ENCODE measurements at regions not wholly inside any gene's neighbourhood (a gene's known extent, or its start where the extent isn't known, plus 50 kb on each side); places are given as distances from the start of the nearest gene placed in this dataset.

DNA sequence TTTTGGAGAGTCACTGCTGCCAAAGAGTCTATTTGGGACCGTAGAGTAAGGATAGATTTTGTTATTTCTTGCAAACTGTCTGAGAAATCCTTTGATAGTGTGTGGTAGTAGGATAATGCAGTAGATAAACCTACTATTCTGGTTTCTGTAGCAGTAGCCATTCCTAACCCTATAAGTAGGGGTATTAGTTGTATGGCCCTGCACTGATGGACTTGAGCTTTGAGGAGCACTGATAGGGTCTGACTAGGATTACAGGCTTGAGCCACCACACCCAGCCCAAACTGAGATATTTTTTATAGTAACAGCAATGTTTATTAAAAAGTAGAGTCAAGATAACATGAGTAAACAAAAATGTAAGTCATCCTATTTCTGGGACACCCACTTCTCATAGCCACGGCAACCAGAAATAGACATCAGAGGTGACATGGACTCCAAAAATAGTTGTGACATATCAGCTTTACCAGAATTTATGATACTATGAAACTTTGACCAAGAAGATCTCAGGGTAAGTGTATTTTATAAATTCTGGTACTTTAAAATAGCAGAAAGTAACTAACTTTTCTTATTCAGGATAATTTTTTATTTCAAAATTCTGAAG lies 479.1 kb downstream of the SUCLA2 start:
- Mint-ChIP-seq H3K4me1 (no peaks in the 10 kb centered on the region), H3K27ac (no peak overlapping the region)
- no peak for DNase-seq

DNA sequence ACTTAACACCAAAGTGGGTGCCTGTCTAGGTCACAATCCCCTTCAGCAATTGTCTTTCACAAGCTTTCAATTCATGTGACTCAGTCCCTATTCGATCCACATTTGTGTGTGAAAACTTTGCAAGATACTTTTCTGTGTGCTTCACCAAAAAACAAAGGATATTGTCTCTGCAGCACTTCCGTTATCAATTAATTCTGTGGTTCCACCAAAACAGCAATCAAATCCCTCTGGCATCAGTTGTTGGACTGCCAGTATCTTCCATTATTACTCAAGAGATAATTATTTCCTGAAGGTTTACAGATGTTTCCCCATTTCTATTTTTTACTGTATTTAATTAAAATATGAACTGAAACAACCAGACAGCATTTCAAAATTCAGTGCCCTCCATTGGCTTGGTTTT lies 481.4 kb downstream of the SUCLA2 start:
- H3K27ac Mint-ChIP-seq: no peak overlapping the region
- H3K9me3 Mint-ChIP-seq: peaks cover 22% of the 10 kb centered on the region
- TF ChIP-seq, protein P1, sequence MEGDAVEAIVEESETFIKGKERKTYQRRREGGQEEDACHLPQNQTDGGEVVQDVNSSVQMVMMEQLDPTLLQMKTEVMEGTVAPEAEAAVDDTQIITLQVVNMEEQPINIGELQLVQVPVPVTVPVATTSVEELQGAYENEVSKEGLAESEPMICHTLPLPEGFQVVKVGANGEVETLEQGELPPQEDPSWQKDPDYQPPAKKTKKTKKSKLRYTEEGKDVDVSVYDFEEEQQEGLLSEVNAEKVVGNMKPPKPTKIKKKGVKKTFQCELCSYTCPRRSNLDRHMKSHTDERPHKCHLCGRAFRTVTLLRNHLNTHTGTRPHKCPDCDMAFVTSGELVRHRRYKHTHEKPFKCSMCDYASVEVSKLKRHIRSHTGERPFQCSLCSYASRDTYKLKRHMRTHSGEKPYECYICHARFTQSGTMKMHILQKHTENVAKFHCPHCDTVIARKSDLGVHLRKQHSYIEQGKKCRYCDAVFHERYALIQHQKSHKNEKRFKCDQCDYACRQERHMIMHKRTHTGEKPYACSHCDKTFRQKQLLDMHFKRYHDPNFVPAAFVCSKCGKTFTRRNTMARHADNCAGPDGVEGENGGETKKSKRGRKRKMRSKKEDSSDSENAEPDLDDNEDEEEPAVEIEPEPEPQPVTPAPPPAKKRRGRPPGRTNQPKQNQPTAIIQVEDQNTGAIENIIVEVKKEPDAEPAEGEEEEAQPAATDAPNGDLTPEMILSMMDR (IDR thresholded peaks at IDR 0.05): no peak
- DNase-seq: no peak
- H3K36me3 Mint-ChIP-seq (ENCODE audit: low read depth): peaks cover 7% of the 10 kb centered on the region
- no peak overlapping the region for H3K4me3 Mint-ChIP-seq
- no peaks in the 10 kb centered on the region for H3K4me1 Mint-ChIP-seq
- H3K27me3 Mint-ChIP-seq (ENCODE audit: low read depth, poor library complexity): peaks cover 8% of the 10 kb centered on the region

More for the DNA sequence above, 479.1 kb downstream of the SUCLA2 start:
- Mint-ChIP-seq H3K4me3 (no peak overlapping the region), H3K9me3 (peaks cover 6% of the 10 kb centered on the region), H3K27me3 (ENCODE audit: low read depth, poor library complexity) (peaks cover 5% of the 10 kb centered on the region), H3K36me3 (ENCODE audit: low read depth) (no peaks in the 10 kb centered on the region)
- TF ChIP-seq, protein P1 (IDR thresholded peaks at IDR 0.05): no peak

DNA sequence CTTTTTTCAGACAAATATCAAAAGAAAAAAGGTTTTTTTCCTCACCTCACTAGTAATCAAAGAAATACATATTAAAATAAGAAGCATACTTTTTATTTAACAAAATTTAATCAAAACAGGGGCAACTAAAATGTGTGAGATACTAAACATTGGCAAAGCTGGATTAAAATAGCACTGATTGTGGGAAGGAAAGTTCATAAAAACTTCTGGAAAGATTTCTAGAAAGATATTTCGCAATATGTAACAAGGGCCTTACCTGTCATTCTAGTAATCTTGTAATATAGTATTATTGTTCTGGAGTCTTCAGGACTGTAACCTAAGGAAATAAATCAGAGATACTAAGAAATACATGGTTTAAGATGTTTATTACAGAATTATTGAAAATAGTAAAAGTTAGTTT lies 482.5 kb downstream of the SUCLA2 start:
- Mint-ChIP-seq H3K27ac (no peak overlapping the region), H3K27me3 (ENCODE audit: low read depth, poor library complexity) (peaks cover 12% of the 10 kb centered on the region), H3K9me3 (peaks cover 30% of the 10 kb centered on the region), H3K4me3 (no peak overlapping the region), H3K4me1 (no peaks in the 10 kb centered on the region), H3K36me3 (ENCODE audit: low read depth) (peaks cover 7% of the 10 kb centered on the region)
- TF ChIP-seq, protein P1 (IDR thresholded peaks at IDR 0.05): no peak
- no peak for DNase-seq

DNA sequence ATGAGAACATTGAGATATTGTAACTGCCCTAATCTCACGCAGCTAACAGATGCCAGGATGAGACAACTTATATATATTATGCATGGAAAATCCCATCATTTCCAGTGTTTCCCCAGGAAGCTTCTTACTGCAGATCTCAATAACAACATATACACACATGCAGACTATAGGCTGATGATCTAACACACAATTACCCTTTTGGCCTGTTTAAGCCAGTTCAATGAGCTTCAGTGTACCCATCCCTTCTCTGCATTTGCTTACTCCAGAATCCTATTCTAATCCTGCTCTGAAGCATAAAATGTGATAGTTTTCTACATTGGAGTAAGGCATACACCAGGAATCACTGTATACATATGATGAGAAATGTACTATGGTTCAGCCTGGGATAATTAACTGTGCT lies 489.4 kb downstream of the SUCLA2 start:
- Mint-ChIP-seq H3K36me3 (ENCODE audit: low read depth) (peaks cover 7% of the 10 kb centered on the region), H3K4me3 (no peak overlapping the region), H3K27ac (no peak overlapping the region), H3K4me1 (no peaks in the 10 kb centered on the region), H3K9me3 (peaks cover 24% of the 10 kb centered on the region), H3K27me3 (ENCODE audit: low read depth, poor library complexity) (peaks cover 4% of the 10 kb centered on the region)
- TF ChIP-seq, protein P1 (IDR thresholded peaks at IDR 0.05): no peak
- DNase-seq: no peak

DNA sequence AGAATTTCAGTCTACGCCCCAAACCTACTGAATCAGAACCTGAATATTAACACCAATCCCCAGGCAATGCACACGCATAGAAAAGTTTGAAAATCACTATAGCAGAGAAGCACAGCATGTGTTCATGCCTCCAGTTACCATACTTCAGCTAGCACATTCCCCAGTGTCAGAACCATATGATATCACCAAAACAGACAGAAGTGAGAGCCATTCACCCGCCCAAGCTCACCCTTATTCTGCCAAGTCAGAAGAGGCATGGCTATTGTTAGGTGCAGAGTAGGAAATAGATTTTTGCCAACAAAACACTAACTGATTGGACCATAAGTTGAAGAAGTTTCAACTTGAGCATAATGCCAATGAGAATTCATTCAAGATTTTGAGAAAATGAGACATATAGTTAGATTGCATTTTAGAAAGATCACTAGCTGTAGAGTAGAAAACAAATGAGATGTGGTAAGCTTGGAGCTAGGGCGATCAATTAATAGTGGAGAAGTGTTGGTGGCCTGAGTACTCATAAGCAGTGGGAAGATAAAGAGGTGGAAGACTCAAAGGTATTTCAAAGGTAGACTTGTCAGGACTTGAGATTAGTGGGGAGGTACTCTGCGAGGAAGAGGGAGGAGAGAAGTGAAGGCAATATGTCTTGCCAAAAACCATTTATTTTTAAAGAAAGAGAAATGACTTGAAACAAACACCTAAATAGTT lies 492.4 kb downstream of the SUCLA2 start:
- no peak for DNase-seq
- Mint-ChIP-seq H3K27me3 (ENCODE audit: low read depth, poor library complexity) (no peaks in the 10 kb centered on the region), H3K9me3 (no peaks in the 10 kb centered on the region), H3K4me3 (no peak overlapping the region), H3K4me1 (no peaks in the 10 kb centered on the region), H3K36me3 (ENCODE audit: low read depth) (no peaks in the 10 kb centered on the region), H3K27ac (no peak overlapping the region)
- TF ChIP-seq, protein P1 (IDR thresholded peaks at IDR 0.05): no peak

DNA sequence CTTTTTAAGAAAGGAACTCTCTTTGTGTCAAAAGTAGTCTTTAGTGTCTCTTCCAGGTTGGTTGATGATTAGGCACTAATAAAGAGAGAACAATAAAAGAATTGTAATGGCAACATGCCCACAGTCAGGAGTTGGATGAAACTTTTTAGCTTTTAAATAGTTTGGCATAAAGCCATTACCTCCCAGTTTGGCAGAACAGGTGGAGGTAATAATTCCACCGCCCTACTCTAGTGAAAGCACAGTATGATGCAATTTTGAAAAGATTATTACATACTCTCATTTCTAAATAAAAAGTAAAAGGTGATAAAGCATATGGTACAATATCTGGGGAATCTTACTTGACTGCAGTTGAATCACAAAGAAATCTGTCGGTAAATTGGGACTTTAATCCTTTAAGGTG lies 497.6 kb downstream of the SUCLA2 start:
- TF ChIP-seq, protein P1 (IDR thresholded peaks at IDR 0.05): no peak
- DNase-seq: no peak
- Mint-ChIP-seq H3K27ac (no peak overlapping the region), H3K36me3 (ENCODE audit: low read depth) (no peaks in the 10 kb centered on the region), H3K27me3 (ENCODE audit: low read depth, poor library complexity) (peaks cover 4% of the 10 kb centered on the region), H3K9me3 (no peaks in the 10 kb centered on the region), H3K4me3 (no peak overlapping the region), H3K4me1 (peaks cover 29% of the 10 kb centered on the region)

Measured in nephron progenitor cell (in vitro differentiated cells).